SU-DHL-6 (cell line): ENCODE measurements at regions not wholly inside any gene's neighbourhood (a gene's known extent, or its start where the extent isn't known, plus 50 kb on each side); places are given as distances from the start of the nearest gene placed in this dataset.
A peak's percentile ranks its signal among the peaks of the same experiment; 100 is the strongest.
"Not testable (repeated sequence)": the region's sequence is repeated elsewhere in the genome, so short reads cannot be mapped to it uniquely, and the experiment has no call there.

ENCODE experiments used
- H2AFZ ChIP-seq: fragments of 200-600 bp; sonication (generic); 2 replicates; pipeline ENCODE4 v1.6.1; 2014; ENCODE audit warnings: low read depth, mild to moderate bottlenecking, moderate library complexity, mixed read lengths, antibody characterized with exemption, low read length; ENCODE audit not compliant: severe bottlenecking
- H3F3A ChIP-seq: fragments of 200-600 bp; shearing (Covaris generic); 2 replicates; pipeline ENCODE4 v1.6.0; 2016; ENCODE audit warnings: antibody characterized with exemption, mild to moderate bottlenecking; ENCODE audit not compliant: insufficient read depth
- H3K27ac ChIP-seq: fragments of 200-600 bp; sonication (generic); 2 replicates; pipeline ENCODE4 v1.5.1; 2016; ENCODE audit warnings: low read depth, mild to moderate bottlenecking, low read length, moderate library complexity, mixed read lengths
- H3K27me3 ChIP-seq: fragments of 200-600 bp; sonication (generic), shearing (Covaris generic); 2 replicates; pipeline ENCODE4 v1.6.0; 2014; ENCODE audit warnings: mild to moderate bottlenecking, low read length
- H3K36me3 ChIP-seq: fragments of 200-600 bp; sonication (generic); 2 replicates; pipeline ENCODE4 v1.6.1; 2014; ENCODE audit warnings: mild to moderate bottlenecking, low read length, mixed read lengths
- H3K4me2 ChIP-seq: fragments of 300-600, 200-600 bp; shearing (Covaris generic), sonication (generic); 2 replicates; pipeline ENCODE4 v1.6.0; 2014; ENCODE audit warnings: low read length, low read depth, mild to moderate bottlenecking; ENCODE audit not compliant: poor library complexity, severe bottlenecking
- H3K4me3 ChIP-seq: fragments of 200-600 bp; sonication (generic); 2 replicates; pipeline ENCODE4 v1.5.1; 2014; ENCODE audit warnings: antibody characterized with exemption, low read length, mild to moderate bottlenecking, mixed read lengths; ENCODE audit not compliant: insufficient read depth, poor library complexity, severe bottlenecking
- H3K79me2 ChIP-seq: fragments of 200-600 bp; sonication (generic); 2 replicates; pipeline ENCODE4 v1.6.1; 2014; ENCODE audit warnings: mild to moderate bottlenecking, low read length, moderate library complexity; ENCODE audit not compliant: insufficient read depth
- H3K9ac ChIP-seq: fragments of 200-600 bp; sonication (generic); 2 replicates; pipeline ENCODE4 v1.7.0; 2014; ENCODE audit warnings: mild to moderate bottlenecking, low read length
- H3K9me2 ChIP-seq: fragments of 200-600 bp; sonication (generic); replicated peaks from 2 replicates; pipeline ENCODE4 v1.6.1; 2014; ENCODE audit warnings: low read length; ENCODE audit not compliant: insufficient read depth
- H3K9me3 ChIP-seq: fragments of 200-600 bp; sonication (generic); 2 replicates; pipeline ENCODE4 v1.6.1; 2014; ENCODE audit warnings: low read length, mixed read lengths; ENCODE audit not compliant: insufficient read depth
- H4K20me1 ChIP-seq: fragments of 200-600 bp; sonication (generic); 2 replicates; pipeline ENCODE4 v1.6.1; 2014; ENCODE audit warnings: low read depth, mild to moderate bottlenecking, antibody characterized with exemption, low read length, moderate library complexity, mixed read lengths
- CTCF ChIP-seq: fragments of 200-600 bp; sonication (generic); IDR thresholded peaks from one replicate; pipeline ENCODE4 v1.5.1; 2017; ENCODE audit warnings: antibody characterized with exemption, mild to moderate bottlenecking, low read length, moderate library complexity; ENCODE audit not compliant: insufficient read depth, poor library complexity, severe bottlenecking
- EZH2phosphoT487 ChIP-seq: fragments of 200-600 bp; sonication (generic), shearing (Covaris generic); conservative IDR thresholded peaks from 2 replicates; pipeline ENCODE4 v1.6.1; 2018; ENCODE audit warnings: mild to moderate bottlenecking, antibody characterized with exemption, low read length, moderate library complexity, mixed read lengths

- Histone ChIP-seq H3K4me2 (no peak overlapping the region), H3F3A (no peaks in the 10 kb centered on the region), H2AFZ (no peak overlapping the region)
These were observed 57.8 kb downstream of the TRIL start for GRCh38 chr7:28900311-28900710.

GRCh38 chr7:28893888-28894287 lies 64.2 kb downstream of the TRIL start:
- no peak overlapping the region for H2AFZ ChIP-seq
- TF ChIP-seq EZH2phosphoT487, result no peak
- TF ChIP-seq CTCF, result no peak

More at GRCh38 chr7:28900311-28900710, 57.8 kb downstream of the TRIL start:
- Histone ChIP-seq H3K27ac (no peak overlapping the region), H3K9me3 (no peaks in the 10 kb centered on the region), H3K27me3 (no peaks in the 10 kb centered on the region), H3K9me2 (0 out of 2 replicates have a peak, but pooled peaks cover 4% of the 10 kb centered on the region), H4K20me1 (no peaks in the 10 kb centered on the region), H3K36me3 (no peaks in the 10 kb centered on the region), H3K9ac (no peak overlapping the region), H3K79me2 (no peaks in the 10 kb centered on the region), H3K4me3 (no peak overlapping the region)
- TF ChIP-seq EZH2phosphoT487 (no peak), CTCF (no peak)

GRCh38 chr7:28891876-28892234 lies 66.3 kb downstream of the TRIL start:
- peaks cover 24% of the 10 kb centered on the region for H3F3A ChIP-seq
- not testable (repeated sequence) for H3K4me2 ChIP-seq, H3K9ac ChIP-seq, H3K79me2 ChIP-seq, H3K27me3 ChIP-seq, H3K9me2 ChIP-seq, H3K36me3 ChIP-seq, H3K4me3 ChIP-seq, H4K20me1 ChIP-seq, H2AFZ ChIP-seq, H3K9me3 ChIP-seq
- H3K27ac ChIP-seq, result peak overlapping the region; percentile 85

More at GRCh38 chr7:28893888-28894287, 64.2 kb downstream of the TRIL start:
- Histone ChIP-seq H4K20me1 (no peaks in the 10 kb centered on the region), H3K9me2 (0 out of 2 replicates have a peak, but pooled peaks cover 4% of the 10 kb centered on the region), H3K4me2 (no peak overlapping the region), H3K27ac (no peak overlapping the region), H3K4me3 (no peak overlapping the region), H3K27me3 (no peaks in the 10 kb centered on the region), H3K9me3 (no peaks in the 10 kb centered on the region), H3K9ac (no peak overlapping the region), H3K36me3 (no peaks in the 10 kb centered on the region), H3F3A (peaks cover 23% of the 10 kb centered on the region), H3K79me2 (no peaks in the 10 kb centered on the region)

GRCh38 chr7:28891192-28891875 lies 66.8 kb downstream of the TRIL start:
- Histone ChIP-seq H3K4me3 (peak overlapping the region; percentile 47), H3K4me2 (peak overlapping the region; percentile 81), H3K27ac (peak overlapping the region; percentile 85), H3K9ac (peak overlapping the region; percentile 8), H3K9me3 (peaks cover 4% of the 10 kb centered on the region; the same call in 1 of the 2 replicates), H3K36me3 (peaks cover 5% of the 10 kb centered on the region; the same call in 1 of the 2 replicates), H2AFZ (peak overlapping the region; percentile 33), H3F3A (peaks cover 24% of the 10 kb centered on the region), H4K20me1 (no peaks in the 10 kb centered on the region), H3K27me3 (no peaks in the 10 kb centered on the region), H3K79me2 (no peaks in the 10 kb centered on the region), H3K9me2 (no peaks in the 10 kb centered on the region)
- no peak for TF ChIP-seq CTCF
- no peak for TF ChIP-seq EZH2phosphoT487
